ENCODE measurements at regions not wholly inside any gene's neighbourhood (a gene's known extent, or its start where the extent isn't known, plus 50 kb on each side); places are given as distances from the start of the nearest gene placed in this dataset.

DNA sequence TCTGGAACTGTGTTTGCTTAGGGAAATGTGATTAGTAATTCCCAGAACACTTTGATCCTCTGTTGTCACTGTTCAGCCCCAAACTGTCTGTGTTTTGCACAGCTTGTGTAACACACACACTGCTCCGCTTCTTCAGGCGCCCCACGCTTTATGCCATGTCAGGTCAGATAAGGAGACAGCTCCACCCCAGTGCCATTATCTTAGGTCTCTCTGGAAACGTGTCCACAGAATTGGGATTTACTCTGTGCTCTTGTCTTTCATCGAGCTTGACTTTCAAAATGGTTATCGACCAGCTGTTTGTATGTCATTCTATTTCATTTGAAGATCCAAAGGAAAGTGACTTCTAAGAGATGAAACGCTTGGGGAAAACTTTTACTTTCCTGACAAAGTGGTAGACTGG is 106.4 kb upstream of the SSTR4 start:
- no peaks in the 10 kb centered on the region for H3K36me3 ChIP-seq (ENCODE audit: control insufficient read depth, insufficient read depth, low read length)
- H3K4me3 ChIP-seq (ENCODE audit: extremely low read depth, insufficient read depth, low read length, poor library complexity, severe bottlenecking): no peak overlapping the region
- no peaks in the 10 kb centered on the region for H3K4me1 ChIP-seq (ENCODE audit: control insufficient read depth, insufficient read depth, low read length, poor library complexity, severe bottlenecking)
- H3K27ac ChIP-seq (ENCODE audit: low read depth, low read length, severe bottlenecking): no peak overlapping the region
- H3K9me3 ChIP-seq (ENCODE audit: control insufficient read depth, low read length): no peaks in the 10 kb centered on the region
- 90 to 94% methylated on average over 3 to 6 of the region's 7 CpGs for WGBS, 2 experiments (ENCODE audit: insufficient coverage in 2 of 2)

DNA sequence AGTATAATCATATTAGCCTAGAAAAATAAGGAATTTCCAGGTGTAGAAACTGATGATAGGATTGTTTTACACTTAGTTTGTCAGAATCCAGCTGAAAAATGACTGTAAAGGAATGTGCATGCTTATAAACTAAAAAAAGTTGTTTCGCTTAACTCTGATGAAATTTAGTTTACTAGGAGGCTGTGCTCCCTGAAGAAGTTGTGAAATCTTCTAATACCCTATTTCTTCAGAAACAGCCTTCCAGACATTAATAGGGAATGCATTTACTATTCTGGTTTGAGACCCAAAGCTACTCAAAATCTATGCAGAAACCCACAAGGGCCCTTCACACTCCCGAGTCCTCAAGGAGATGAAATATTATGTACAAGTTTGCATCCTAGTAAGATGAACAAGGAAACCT is 105.5 kb upstream of the SSTR4 start:
- WGBS, 2 experiments (ENCODE audit: insufficient coverage in 2 of 2): no CpG with 5 or more reads among the region's 2 CpGs
- Histone ChIP-seq H3K27ac (ENCODE audit: low read depth, low read length, severe bottlenecking) (no peak overlapping the region), H3K9me3 (ENCODE audit: control insufficient read depth, low read length) (no peaks in the 10 kb centered on the region), H3K4me1 (ENCODE audit: control insufficient read depth, insufficient read depth, low read length, poor library complexity, severe bottlenecking) (no peaks in the 10 kb centered on the region), H3K4me3 (ENCODE audit: extremely low read depth, insufficient read depth, low read length, poor library complexity, severe bottlenecking) (no peak overlapping the region), H3K36me3 (ENCODE audit: control insufficient read depth, insufficient read depth, low read length) (no peaks in the 10 kb centered on the region)

DNA sequence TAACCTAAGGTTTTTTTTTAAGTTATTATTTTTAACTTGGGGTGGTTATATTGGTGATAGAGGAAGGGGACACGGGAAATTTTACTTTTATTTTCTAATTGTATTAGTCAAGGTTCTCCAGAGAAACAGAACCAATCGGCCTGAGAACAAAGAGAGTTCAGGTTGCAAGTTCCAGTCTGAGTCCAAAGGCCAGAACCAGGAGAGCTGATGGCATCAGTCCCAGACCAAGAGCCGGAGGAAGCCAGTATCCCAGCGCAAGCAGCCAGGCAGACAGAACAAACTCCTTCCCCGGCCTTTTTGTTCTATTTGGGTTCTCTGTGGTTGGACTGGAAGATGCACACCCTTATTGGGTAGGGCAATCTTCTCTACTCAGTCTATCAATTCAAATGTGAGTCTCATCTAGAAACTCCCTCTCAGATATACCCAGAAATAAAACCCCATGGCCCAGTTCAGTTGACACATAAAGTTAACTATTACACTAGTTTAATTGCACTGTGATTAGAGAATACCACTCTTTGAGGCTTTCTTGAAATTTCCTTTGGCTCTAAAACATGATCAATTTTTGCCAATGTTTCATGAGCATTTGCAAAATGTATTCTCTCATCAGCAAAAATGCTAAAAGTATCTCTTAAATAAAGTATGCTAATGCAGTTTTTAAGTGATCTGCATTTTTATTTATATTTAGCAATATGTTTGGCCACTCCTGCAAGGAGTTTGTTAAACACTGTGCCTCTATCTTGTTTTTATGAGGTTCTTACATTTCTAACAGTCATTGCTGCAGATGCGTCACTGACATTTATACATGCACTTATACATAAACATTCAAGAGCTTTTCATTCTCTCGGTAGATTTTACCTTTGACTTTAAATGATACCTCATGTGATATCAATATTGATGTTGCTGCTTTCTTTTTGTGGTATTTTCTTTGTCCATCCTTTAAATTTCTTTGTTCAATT is 103.2 kb upstream of the SSTR4 start:
- no peaks in the 10 kb centered on the region for H3K4me1 ChIP-seq (ENCODE audit: control insufficient read depth, insufficient read depth, low read length, poor library complexity, severe bottlenecking)
- no peak overlapping the region for H3K27ac ChIP-seq (ENCODE audit: low read depth, low read length, severe bottlenecking)
- H3K4me3 ChIP-seq (ENCODE audit: extremely low read depth, insufficient read depth, low read length, poor library complexity, severe bottlenecking): no peak overlapping the region
- 85 to 91% methylated on average over 3 to 4 of the region's 7 CpGs for WGBS, 2 experiments (ENCODE audit: insufficient coverage in 2 of 2)
- H3K9me3 ChIP-seq (ENCODE audit: control insufficient read depth, low read length): no peaks in the 10 kb centered on the region
- H3K36me3 ChIP-seq (ENCODE audit: control insufficient read depth, insufficient read depth, low read length): no peaks in the 10 kb centered on the region

DNA sequence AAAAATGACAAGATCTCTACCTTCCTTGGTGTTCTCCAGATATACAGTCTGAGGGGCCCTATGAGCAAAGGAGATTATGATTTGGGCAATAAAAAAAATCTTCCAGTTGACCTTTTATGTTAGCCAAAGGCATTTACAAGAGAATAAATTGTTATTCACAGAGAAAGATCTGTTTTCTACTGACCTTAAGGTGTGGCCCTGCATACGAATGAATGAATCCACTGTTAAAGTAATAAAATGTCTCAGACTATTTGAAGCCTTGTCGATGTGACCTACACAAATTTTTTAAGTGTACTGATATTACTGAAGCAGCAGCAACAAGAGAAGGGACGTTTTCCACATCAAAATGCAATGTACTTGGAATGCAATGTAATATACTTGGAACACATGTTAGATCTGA is 95.9 kb upstream of the SSTR4 start:
- Histone ChIP-seq H3K27ac (ENCODE audit: low read depth, low read length, severe bottlenecking) (no peak overlapping the region), H3K4me1 (ENCODE audit: control insufficient read depth, insufficient read depth, low read length, poor library complexity, severe bottlenecking) (no peaks in the 10 kb centered on the region), H3K9me3 (ENCODE audit: control insufficient read depth, low read length) (no peaks in the 10 kb centered on the region), H3K4me3 (ENCODE audit: extremely low read depth, insufficient read depth, low read length, poor library complexity, severe bottlenecking) (no peak overlapping the region), H3K36me3 (ENCODE audit: control insufficient read depth, insufficient read depth, low read length) (no peaks in the 10 kb centered on the region)
- 67 to 100% methylated on average over 1 to 2 of the region's 3 CpGs for WGBS, 2 experiments (ENCODE audit: insufficient coverage in 2 of 2)

DNA sequence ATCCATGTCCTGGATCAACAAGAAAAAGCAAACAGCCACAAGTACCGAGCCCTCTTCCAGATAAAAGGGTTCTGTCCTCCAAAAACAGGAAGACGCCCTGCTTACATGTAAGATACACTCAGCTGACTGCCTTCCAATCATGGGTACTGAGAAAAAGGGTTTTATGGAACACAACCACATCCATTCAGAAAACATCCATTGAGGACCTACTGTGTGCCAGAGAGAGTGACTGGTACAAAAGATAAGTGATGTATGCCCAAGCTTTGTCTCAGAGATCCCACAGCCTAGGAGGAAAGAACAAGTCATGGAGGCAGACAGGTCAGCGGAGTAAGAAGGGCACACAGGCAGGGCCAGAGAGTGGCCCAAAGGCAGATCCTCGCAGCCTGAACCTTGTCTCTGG is 94.8 kb upstream of the SSTR4 start:
- Histone ChIP-seq H3K4me3 (ENCODE audit: extremely low read depth, insufficient read depth, low read length, poor library complexity, severe bottlenecking) (no peak overlapping the region), H3K36me3 (ENCODE audit: control insufficient read depth, insufficient read depth, low read length) (no peaks in the 10 kb centered on the region), H3K4me1 (ENCODE audit: control insufficient read depth, insufficient read depth, low read length, poor library complexity, severe bottlenecking) (no peaks in the 10 kb centered on the region), H3K27ac (ENCODE audit: low read depth, low read length, severe bottlenecking) (no peak overlapping the region), H3K9me3 (ENCODE audit: control insufficient read depth, low read length) (no peaks in the 10 kb centered on the region)
- 93% methylated on average over 3 of the region's 4 CpGs for WGBS, 2 experiments (ENCODE audit: insufficient coverage in 2 of 2)

DNA sequence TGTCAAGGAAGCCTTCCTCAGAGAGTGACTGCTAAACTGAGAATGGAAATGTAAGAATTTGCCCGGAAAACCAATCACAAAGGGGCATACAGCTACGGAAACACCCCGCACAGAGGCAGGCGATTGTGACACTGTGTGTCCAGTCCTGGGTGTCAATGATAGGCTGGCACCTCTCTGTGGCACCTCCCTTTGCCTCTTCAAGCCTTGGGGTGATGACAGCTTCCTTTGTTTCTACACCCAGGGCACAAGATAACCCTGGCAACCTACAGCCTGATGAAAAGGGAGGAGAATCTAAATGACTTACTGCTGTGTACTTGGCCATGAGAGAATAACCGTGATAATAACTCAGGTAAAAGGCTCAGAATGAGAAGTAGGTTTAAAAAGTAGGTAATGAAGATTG is 93.6 kb upstream of the SSTR4 start:
- H3K36me3 ChIP-seq (ENCODE audit: control insufficient read depth, insufficient read depth, low read length): no peaks in the 10 kb centered on the region
- WGBS, 2 experiments (ENCODE audit: insufficient coverage in 2 of 2): 73 to 88% methylated on average over 2 to 5 of the region's 5 CpGs
- H3K27ac ChIP-seq (ENCODE audit: low read depth, low read length, severe bottlenecking): no peak overlapping the region

DNA sequence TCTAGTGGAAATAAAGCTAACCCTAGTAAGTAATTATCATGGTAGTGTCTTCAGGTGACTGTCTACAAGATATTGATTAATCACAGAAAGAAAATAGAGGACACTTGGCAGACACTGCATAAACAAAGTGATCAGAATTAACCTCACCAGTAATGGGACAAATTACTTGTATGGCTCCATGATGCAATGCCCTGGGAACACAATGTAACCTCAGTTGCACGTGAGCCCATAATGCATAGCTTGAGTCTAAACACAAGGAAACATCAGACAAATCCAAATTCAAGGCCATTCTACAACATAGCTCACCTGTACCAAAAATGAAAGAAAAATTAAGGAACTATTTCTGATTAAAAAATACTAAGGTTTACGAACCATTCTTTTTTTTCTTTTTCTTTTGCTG is 92.4 kb upstream of the SSTR4 start:
- WGBS, 2 experiments (ENCODE audit: insufficient coverage in 2 of 2): 83 to 100% methylated on average over 1 of the region's 2 CpGs
- no peaks in the 10 kb centered on the region for H3K4me1 ChIP-seq (ENCODE audit: control insufficient read depth, insufficient read depth, low read length, poor library complexity, severe bottlenecking)
- no peaks in the 10 kb centered on the region for H3K36me3 ChIP-seq (ENCODE audit: control insufficient read depth, insufficient read depth, low read length)
- no peaks in the 10 kb centered on the region for H3K9me3 ChIP-seq (ENCODE audit: control insufficient read depth, low read length)
- no peak overlapping the region for H3K4me3 ChIP-seq (ENCODE audit: extremely low read depth, insufficient read depth, low read length, poor library complexity, severe bottlenecking)
- no peak overlapping the region for H3K27ac ChIP-seq (ENCODE audit: low read depth, low read length, severe bottlenecking)

More for the DNA sequence above, 93.6 kb upstream of the SSTR4 start:
- Histone ChIP-seq H3K4me3 (ENCODE audit: extremely low read depth, insufficient read depth, low read length, poor library complexity, severe bottlenecking) (no peak overlapping the region), H3K9me3 (ENCODE audit: control insufficient read depth, low read length) (no peaks in the 10 kb centered on the region), H3K4me1 (ENCODE audit: control insufficient read depth, insufficient read depth, low read length, poor library complexity, severe bottlenecking) (no peaks in the 10 kb centered on the region)

DNA sequence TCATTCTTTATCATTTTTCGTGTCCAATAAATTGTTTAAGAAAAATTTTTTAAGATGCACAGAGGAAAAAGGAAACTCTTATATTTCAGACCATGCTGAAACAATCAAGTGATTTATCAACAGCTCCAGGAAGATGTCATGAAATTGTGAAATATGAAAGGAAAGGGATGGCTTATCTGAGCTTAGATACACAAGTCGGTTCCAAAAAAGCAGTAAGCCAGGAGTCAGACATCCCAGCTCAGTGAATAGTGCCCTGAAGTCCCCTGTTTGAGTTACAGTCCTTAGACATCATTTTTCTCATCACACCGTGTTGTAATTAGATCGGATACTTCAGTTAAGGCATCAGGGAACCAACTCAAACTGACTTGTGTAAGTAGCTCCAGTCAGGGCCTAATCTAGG is 91.0 kb upstream of the SSTR4 start:
- H3K4me3 ChIP-seq (ENCODE audit: extremely low read depth, insufficient read depth, low read length, poor library complexity, severe bottlenecking): no peak overlapping the region
- H3K27ac ChIP-seq (ENCODE audit: low read depth, low read length, severe bottlenecking): no peak overlapping the region
- WGBS, 2 experiments (ENCODE audit: insufficient coverage in 2 of 2): 90 to 100% methylated on average over 3 of the region's 4 CpGs
- no peaks in the 10 kb centered on the region for H3K9me3 ChIP-seq (ENCODE audit: control insufficient read depth, low read length)
- H3K4me1 ChIP-seq (ENCODE audit: control insufficient read depth, insufficient read depth, low read length, poor library complexity, severe bottlenecking): no peaks in the 10 kb centered on the region
- no peaks in the 10 kb centered on the region for H3K36me3 ChIP-seq (ENCODE audit: control insufficient read depth, insufficient read depth, low read length)

DNA sequence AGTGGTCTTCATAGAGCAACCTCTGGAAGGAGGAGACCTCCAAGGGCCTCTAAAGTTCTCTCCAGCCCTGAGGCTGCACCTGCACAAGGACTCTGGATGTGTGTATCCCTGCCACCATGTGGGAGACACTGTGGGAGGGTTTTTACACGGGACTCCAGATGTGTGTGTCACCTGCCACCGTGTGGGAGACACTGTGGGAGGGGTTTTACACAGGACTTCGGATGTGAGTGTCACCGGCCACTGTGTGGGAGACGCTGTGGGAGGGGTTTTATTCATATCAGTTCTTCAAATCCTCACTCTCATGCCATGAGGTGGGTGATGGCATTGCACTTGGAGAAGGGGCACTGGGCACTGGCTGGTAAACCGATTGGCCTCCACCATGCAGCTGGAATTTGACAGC is 90.2 kb upstream of the SSTR4 start:
- no peak overlapping the region for H3K4me3 ChIP-seq (ENCODE audit: extremely low read depth, insufficient read depth, low read length, poor library complexity, severe bottlenecking)
- no peaks in the 10 kb centered on the region for H3K9me3 ChIP-seq (ENCODE audit: control insufficient read depth, low read length)
- 97 to 100% methylated on average over 2 to 3 of the region's 6 CpGs for WGBS, 2 experiments (ENCODE audit: insufficient coverage in 2 of 2)
- H3K4me1 ChIP-seq (ENCODE audit: control insufficient read depth, insufficient read depth, low read length, poor library complexity, severe bottlenecking): no peaks in the 10 kb centered on the region
- H3K27ac ChIP-seq (ENCODE audit: low read depth, low read length, severe bottlenecking): no peak overlapping the region
- H3K36me3 ChIP-seq (ENCODE audit: control insufficient read depth, insufficient read depth, low read length): no peaks in the 10 kb centered on the region

DNA sequence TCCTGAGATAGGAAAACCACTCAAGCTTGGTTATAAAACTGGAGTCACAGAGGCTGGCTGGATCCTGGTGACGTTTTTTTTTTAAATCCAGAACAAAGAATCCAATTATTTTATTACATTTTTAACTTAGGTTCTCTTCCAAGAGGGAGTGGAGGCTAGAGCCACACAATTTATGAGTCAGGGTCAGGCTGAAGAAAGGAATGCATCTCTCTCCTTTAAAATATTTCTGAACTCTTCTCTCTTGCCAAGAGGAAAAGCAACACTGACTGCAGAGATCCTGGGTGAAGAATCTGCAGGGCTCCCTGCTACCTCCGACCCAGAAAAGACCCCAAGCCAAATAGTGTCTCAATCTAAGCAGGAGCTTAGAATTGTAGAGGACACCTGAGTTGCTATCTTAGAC is 88.5 kb upstream of the SSTR4 start:
- Histone ChIP-seq H3K4me1 (ENCODE audit: control insufficient read depth, insufficient read depth, low read length, poor library complexity, severe bottlenecking) (no peaks in the 10 kb centered on the region), H3K9me3 (ENCODE audit: control insufficient read depth, low read length) (no peaks in the 10 kb centered on the region), H3K4me3 (ENCODE audit: extremely low read depth, insufficient read depth, low read length, poor library complexity, severe bottlenecking) (no peak overlapping the region), H3K36me3 (ENCODE audit: control insufficient read depth, insufficient read depth, low read length) (no peaks in the 10 kb centered on the region), H3K27ac (ENCODE audit: low read depth, low read length, severe bottlenecking) (no peak overlapping the region)
- WGBS, 2 experiments (ENCODE audit: insufficient coverage in 2 of 2): 83% methylated on average over 2 of the region's 2 CpGs; no CpG with 5 or more reads in 1 of the 2 experiments

All from mesodermal cell (in vitro differentiated cells).